ENCODE measurements at regions not wholly inside any gene's neighbourhood (a gene's known extent, or its start where the extent isn't known, plus 50 kb on each side); places are given as distances from the start of the nearest gene placed in this dataset.

DNA sequence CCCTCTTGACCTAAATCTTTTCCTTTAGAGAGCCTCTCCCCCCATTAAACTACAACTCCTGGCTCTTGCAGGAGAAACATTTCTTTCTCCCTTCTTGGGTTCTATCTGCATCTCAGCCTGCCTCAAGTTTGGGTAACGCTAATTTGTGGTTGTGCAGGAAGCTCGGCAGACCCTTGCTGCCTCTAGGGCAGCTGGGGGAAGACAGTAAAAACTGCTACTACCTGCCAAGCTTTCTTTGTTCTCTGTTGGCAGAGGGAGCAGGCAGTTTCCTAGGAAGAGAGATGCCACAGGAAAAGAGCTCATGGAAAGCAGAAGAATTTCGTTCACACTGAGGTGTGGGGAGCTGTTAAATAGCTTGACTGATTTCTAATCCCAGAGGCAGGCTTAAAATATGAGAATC, 555.6 kb upstream of the IGFBP7 start:
- H3K27ac ChIP-seq (ENCODE audit: low read depth in 1 of 2, low read length in 2 of 2): no peak overlapping the region

GRCh38 chr4:57661517-57662090, 551.4 kb upstream of the IGFBP7 start:
- Mint-ChIP-seq H3K9me3 (peaks cover 3% of the 10 kb centered on the region), H3K4me3 (no peak overlapping the region), H3K36me3 (ENCODE audit: low read depth) (no peaks in the 10 kb centered on the region), H3K4me1 (ENCODE audit: low read depth) (no peaks in the 10 kb centered on the region), H3K27ac (no peak overlapping the region), H3K27me3 (no peaks in the 10 kb centered on the region)
- no peaks in the 10 kb centered on the region for H3K36me3 ChIP-seq (ENCODE audit: insufficient read depth, low read length)
- ATAC-seq (ENCODE audit: poor library complexity) (no peak), DNase-seq (no peak)
- TF ChIP-seq, protein P1, sequence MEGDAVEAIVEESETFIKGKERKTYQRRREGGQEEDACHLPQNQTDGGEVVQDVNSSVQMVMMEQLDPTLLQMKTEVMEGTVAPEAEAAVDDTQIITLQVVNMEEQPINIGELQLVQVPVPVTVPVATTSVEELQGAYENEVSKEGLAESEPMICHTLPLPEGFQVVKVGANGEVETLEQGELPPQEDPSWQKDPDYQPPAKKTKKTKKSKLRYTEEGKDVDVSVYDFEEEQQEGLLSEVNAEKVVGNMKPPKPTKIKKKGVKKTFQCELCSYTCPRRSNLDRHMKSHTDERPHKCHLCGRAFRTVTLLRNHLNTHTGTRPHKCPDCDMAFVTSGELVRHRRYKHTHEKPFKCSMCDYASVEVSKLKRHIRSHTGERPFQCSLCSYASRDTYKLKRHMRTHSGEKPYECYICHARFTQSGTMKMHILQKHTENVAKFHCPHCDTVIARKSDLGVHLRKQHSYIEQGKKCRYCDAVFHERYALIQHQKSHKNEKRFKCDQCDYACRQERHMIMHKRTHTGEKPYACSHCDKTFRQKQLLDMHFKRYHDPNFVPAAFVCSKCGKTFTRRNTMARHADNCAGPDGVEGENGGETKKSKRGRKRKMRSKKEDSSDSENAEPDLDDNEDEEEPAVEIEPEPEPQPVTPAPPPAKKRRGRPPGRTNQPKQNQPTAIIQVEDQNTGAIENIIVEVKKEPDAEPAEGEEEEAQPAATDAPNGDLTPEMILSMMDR (IDR thresholded peaks at IDR 0.05): no peak
- H3K27ac ChIP-seq (ENCODE audit: low read depth in 1 of 2, low read length in 2 of 2): no peak overlapping the region
- ChIA-PET CTCF (no interaction called here), POLR2A (no interaction called here)
- H3K4me3 ChIP-seq (ENCODE audit: low read length): no peak overlapping the region
- H3K4me1 ChIP-seq (ENCODE audit: insufficient read depth, low read length): no peaks in the 10 kb centered on the region
- H3K9me3 ChIP-seq (ENCODE audit: control insufficient read depth in 1 of 2, insufficient read depth in 1 of 2, low read length in 2 of 2): peaks cover 0 to 6% of the 10 kb centered on the region in 2 experiments
- H3K27me3 ChIP-seq (ENCODE audit: control insufficient read depth in 1 of 2, insufficient read depth in 2 of 2, low read length in 2 of 2): no peaks in the 10 kb centered on the region
- intact Hi-C loops (cut with DNase I, micrococcal nuclease): no loop called here

More for the DNA sequence above, 555.6 kb upstream of the IGFBP7 start:
- H3K36me3 Mint-ChIP-seq (ENCODE audit: low read depth): no peaks in the 10 kb centered on the region
- H3K9me3 Mint-ChIP-seq: peaks cover 7% of the 10 kb centered on the region
- Histone ChIP-seq H3K27me3 (ENCODE audit: control insufficient read depth in 1 of 2, insufficient read depth in 2 of 2, low read length in 2 of 2) (no peaks in the 10 kb centered on the region), H3K9me3 (ENCODE audit: control insufficient read depth in 1 of 2, insufficient read depth in 1 of 2, low read length in 2 of 2) (peaks cover 0 to 4% of the 10 kb centered on the region in 2 experiments), H3K36me3 (ENCODE audit: insufficient read depth, low read length) (no peaks in the 10 kb centered on the region), H3K4me3 (ENCODE audit: low read length) (no peak overlapping the region), H3K4me1 (ENCODE audit: insufficient read depth, low read length) (no peaks in the 10 kb centered on the region)
- DNase-seq: no peak
- intact Hi-C loops (cut with DNase I, micrococcal nuclease): no loop called here
- TF ChIP-seq, protein P1 (IDR thresholded peaks at IDR 0.05): no peak
- ChIA-PET POLR2A (no interaction called here), CTCF (no interaction called here)
- no peak for ATAC-seq (ENCODE audit: poor library complexity)
- no peak overlapping the region for H3K4me3 Mint-ChIP-seq
- no peaks in the 10 kb centered on the region for H3K4me1 Mint-ChIP-seq (ENCODE audit: low read depth)
- H3K27me3 Mint-ChIP-seq: no peaks in the 10 kb centered on the region
- no peak overlapping the region for H3K27ac Mint-ChIP-seq

- Histone ChIP-seq H3K36me3 (ENCODE audit: insufficient read depth, low read length) (no peaks in the 10 kb centered on the region), H3K27me3 (ENCODE audit: control insufficient read depth in 1 of 2, insufficient read depth in 2 of 2, low read length in 2 of 2) (no peaks in the 10 kb centered on the region), H3K4me1 (ENCODE audit: insufficient read depth, low read length) (no peaks in the 10 kb centered on the region), H3K9me3 (ENCODE audit: control insufficient read depth in 1 of 2, insufficient read depth in 1 of 2, low read length in 2 of 2) (peaks cover 0 to 6% of the 10 kb centered on the region in 2 experiments), H3K27ac (ENCODE audit: low read depth in 1 of 2, low read length in 2 of 2) (no peak overlapping the region), H3K4me3 (ENCODE audit: low read length) (no peak overlapping the region)
- POLR2A ChIA-PET: no interaction called here
- no peak for DNase-seq
- intact Hi-C loops (cut with DNase I, micrococcal nuclease): no loop called here
- Mint-ChIP-seq H3K27me3 (no peaks in the 10 kb centered on the region), H3K36me3 (ENCODE audit: low read depth) (no peaks in the 10 kb centered on the region), H3K4me3 (no peak overlapping the region), H3K27ac (no peak overlapping the region), H3K9me3 (peaks cover 8% of the 10 kb centered on the region), H3K4me1 (ENCODE audit: low read depth) (no peaks in the 10 kb centered on the region)
- no peak for ATAC-seq (ENCODE audit: poor library complexity)
- TF ChIP-seq, protein P1 (IDR thresholded peaks at IDR 0.05): no peak
- CTCF ChIA-PET: interaction anchor here (0.6 kb wide), 1 partner anchor 11 kb away, joined by 3 read pairs; no protein-coding TSS in a partner anchor
Observed at GRCh38 chr4:57658673-57659072, 548.5 kb upstream of the IGFBP7 start.

Measured in CD4-positive, alpha-beta T cell (primary cell).